HEK293 (cell line): ENCODE measurements at regions not wholly inside any gene's neighbourhood (a gene's known extent, or its start where the extent isn't known, plus 50 kb on each side); places are given as distances from the start of the nearest gene placed in this dataset.

Source experiments
- CTCF ChIA-PET: fragments of 350-600 bp; formaldehyde crosslinking; extraction: SDS; loops from one replicate; lab custom pipeline; 2021; ENCODE audit warnings: antibody characterized with exemption; lab: Yijun Ruan, JAX
- POLR2A ChIA-PET: fragments of 300-600 bp; formaldehyde crosslinking; extraction: SDS; loops from one replicate; lab custom pipeline; 2020; ENCODE audit warnings: antibody characterized with exemption, inconsistent platforms; lab: Yijun Ruan, JAX
- H3K27ac ChIP-seq: fragments of 200-500 bp; sonication (Bioruptor generic); 2 replicates; pipeline ENCODE4 v1.5.1; 2014; ENCODE audit warnings: low read depth, low read length, control low read depth, inconsistent platforms; ENCODE audit errors: extremely low read depth
- H3K36me3 ChIP-seq, 2 experiments: fragments of 200-500 bp in 1 of 2; sonication (Bioruptor generic) in 1 of 2; 1 replicate in 1 of 2; 2 replicates in 1 of 2; pipeline ENCODE4 v1.5.1; 2014 to 2017; ENCODE audit warnings: inconsistent platforms in 2 of 2, low read length in 2 of 2; ENCODE audit not compliant: control insufficient read depth in 2 of 2, insufficient read depth in 1 of 2
- H3K4me1 ChIP-seq: fragments of 200-500 bp; sonication (Bioruptor generic); 2 replicates; pipeline ENCODE4 v1.5.1; 2014; ENCODE audit warnings: mild to moderate bottlenecking, low read length, inconsistent platforms; ENCODE audit not compliant: control insufficient read depth, insufficient read depth
- H3K4me3 ChIP-seq: 2 replicates; pipeline ENCODE4 v1.5.1; 2011; ENCODE audit warnings: low read depth, mild to moderate bottlenecking, control low read depth, low read length, moderate library complexity
- H3K9me3 ChIP-seq: fragments of 200-500 bp; sonication (Bioruptor generic); 2 replicates; pipeline ENCODE4 v1.5.1; 2014; ENCODE audit warnings: low read depth, low read length, inconsistent platforms; ENCODE audit not compliant: control insufficient read depth, insufficient read depth
- GFI1B ChIP-seq: fragments of 450-650 bp; formaldehyde crosslinking; IDR thresholded peaks from 2 replicates; pipeline ENCODE4 v1.5.1; 2016; ENCODE audit warnings: missing biosample characterization, missing genetic modification characterization
- HOXC10 ChIP-seq: sonication (generic); formaldehyde crosslinking; IDR thresholded peaks from 2 replicates; pipeline ENCODE4 v1.8.1; 2023; ENCODE audit warnings: mild to moderate bottlenecking, missing genetic modification reagents
- SALL2 ChIP-seq: fragments of 450-650 bp; formaldehyde crosslinking; IDR thresholded peaks from 2 replicates; pipeline ENCODE4 v1.5.0; 2017; ENCODE audit warnings: missing biosample characterization, mild to moderate bottlenecking, missing genetic modification characterization, borderline replicate concordance
- ZNF2 ChIP-seq: fragments of 450-650 bp; formaldehyde crosslinking; IDR thresholded peaks from 2 replicates; pipeline ENCODE4 v1.5.1; 2016; ENCODE audit warnings: missing biosample characterization, missing genetic modification characterization
- ZNF211 ChIP-seq: fragments of 450-650 bp; formaldehyde crosslinking; IDR thresholded peaks from 2 replicates; pipeline ENCODE4 v1.5.1; 2016; ENCODE audit warnings: low read depth, missing biosample characterization, missing genetic modification characterization
- ZNF239 ChIP-seq: fragments of 450-650 bp; formaldehyde crosslinking; IDR thresholded peaks from 2 replicates; pipeline ENCODE4 v1.5.1; 2016; ENCODE audit warnings: missing biosample characterization, missing genetic modification characterization
- ZNF324 ChIP-seq: fragments of 450-650 bp; formaldehyde crosslinking; IDR thresholded peaks from 2 replicates; pipeline ENCODE4 v1.5.1; 2016; ENCODE audit warnings: missing biosample characterization, missing genetic modification characterization
- ZNF350 ChIP-seq: fragments of 450-650 bp; formaldehyde crosslinking; IDR thresholded peaks from 2 replicates; pipeline ENCODE4 v1.5.0; 2017; ENCODE audit warnings: missing biosample characterization, mild to moderate bottlenecking, missing genetic modification characterization
- ZNF514 ChIP-seq: fragments of 450-650 bp; formaldehyde crosslinking; IDR thresholded peaks from 2 replicates; pipeline ENCODE4 v1.5.1; 2016; ENCODE audit warnings: missing biosample characterization, missing genetic modification characterization
- ZNF549 ChIP-seq: fragments of 450-650 bp; IDR thresholded peaks from 2 replicates; pipeline ENCODE4 v1.5.1; 2018; ENCODE audit warnings: missing biosample characterization, missing genetic modification characterization, mild to moderate bottlenecking, inconsistent platforms, moderate library complexity
- ZNF561 ChIP-seq: fragments of 450-650 bp; IDR thresholded peaks from 2 replicates; pipeline ENCODE4 v1.5.1; 2018; ENCODE audit warnings: missing biosample characterization, missing genetic modification characterization, borderline replicate concordance
- ZNF585B ChIP-seq: fragments of 450-650 bp; formaldehyde crosslinking; IDR thresholded peaks from 2 replicates; pipeline ENCODE4 v1.5.1; 2016; ENCODE audit warnings: missing biosample characterization, missing genetic modification characterization
- ZNF623 ChIP-seq: fragments of 450-650 bp; formaldehyde crosslinking; IDR thresholded peaks from 2 replicates; pipeline ENCODE4 v1.5.1; 2016; ENCODE audit warnings: missing biosample characterization, missing genetic modification characterization
- ZNF626 ChIP-seq: fragments of 450-650 bp; sonication (Bioruptor Pico); formaldehyde crosslinking; IDR thresholded peaks from 2 replicates; pipeline ENCODE4 v1.5.1; 2018; ENCODE audit warnings: missing biosample characterization, missing genetic modification characterization, inconsistent platforms
- ZNF791 ChIP-seq: fragments of 450-650 bp; formaldehyde crosslinking; IDR thresholded peaks from 2 replicates; pipeline ENCODE4 v1.5.1; 2016; ENCODE audit warnings: missing biosample characterization, missing genetic modification characterization
- TF ChIP-seq, protein P1 (sequence below): fragments of 450-650 bp; formaldehyde crosslinking; IDR thresholded peaks from 2 replicates; pipeline ENCODE4 v1.5.1; 2016; ENCODE audit warnings: missing biosample characterization, missing genetic modification characterization
- TF ChIP-seq, protein P2 (sequence below): fragments of 450-650 bp; formaldehyde crosslinking; IDR thresholded peaks from 2 replicates; pipeline ENCODE4 v1.5.1; 2016; ENCODE audit warnings: missing biosample characterization, missing genetic modification characterization
- TF ChIP-seq, protein P3 (sequence below): fragments of 450-650 bp; formaldehyde crosslinking; IDR thresholded peaks from 2 replicates; pipeline ENCODE4 v1.5.1; 2017; ENCODE audit warnings: missing biosample characterization, missing genetic modification characterization
- TF ChIP-seq, protein P4 (sequence below): fragments of 450-650 bp; formaldehyde crosslinking; IDR thresholded peaks from 2 replicates; pipeline ENCODE4 v1.5.1; 2016; ENCODE audit warnings: missing biosample characterization, missing genetic modification characterization
- TF ChIP-seq, protein P5 (sequence below): fragments of 450-650 bp; formaldehyde crosslinking; IDR thresholded peaks from 2 replicates; pipeline ENCODE4 v1.5.1; 2016; ENCODE audit warnings: missing biosample characterization, missing genetic modification characterization
- TF ChIP-seq, protein P6 (sequence below): fragments of 450-650 bp; formaldehyde crosslinking; IDR thresholded peaks from 2 replicates; pipeline ENCODE4 v1.5.1; 2016; ENCODE audit warnings: missing biosample characterization, missing genetic modification characterization
- TF ChIP-seq, protein P7 (sequence below): fragments of 450-650 bp; formaldehyde crosslinking; IDR thresholded peaks from 2 replicates; pipeline ENCODE4 v1.5.1; 2016; ENCODE audit warnings: missing biosample characterization, missing genetic modification characterization

DNA sequence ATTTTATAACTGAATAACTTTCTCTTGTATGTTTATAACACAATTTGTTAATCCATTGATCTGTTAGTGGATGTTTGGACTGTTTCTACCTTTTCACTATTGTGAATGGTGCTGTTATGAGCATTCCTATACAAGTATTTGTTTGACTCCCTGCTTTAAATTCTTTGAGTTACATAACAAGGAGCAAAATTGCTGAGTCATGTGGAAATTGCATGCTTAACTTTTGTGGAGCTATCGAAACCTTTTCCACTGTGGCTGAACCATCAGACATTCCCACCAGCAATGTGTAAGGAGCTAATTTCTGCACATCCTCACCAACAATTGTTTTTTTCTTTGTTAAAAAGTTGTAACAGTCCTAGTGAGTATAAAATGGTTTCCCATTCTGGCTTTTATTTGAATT, 415.5 kb downstream of the CBLN2 start:
- no peaks in the 10 kb centered on the region for H3K9me3 ChIP-seq
- POLR2A ChIA-PET: no interaction called here
- TF ChIP-seq HOXC10 (CRISPR knock-in tag) (no peak), ZNF561 (no peak), ZNF623 (tag by site-specific recombination) (no peak), ZNF549 (tag by site-specific recombination) (no peak), ZNF2 (tag by site-specific recombination) (no peak), GFI1B (no peak)
- TF ChIP-seq, protein P1, sequence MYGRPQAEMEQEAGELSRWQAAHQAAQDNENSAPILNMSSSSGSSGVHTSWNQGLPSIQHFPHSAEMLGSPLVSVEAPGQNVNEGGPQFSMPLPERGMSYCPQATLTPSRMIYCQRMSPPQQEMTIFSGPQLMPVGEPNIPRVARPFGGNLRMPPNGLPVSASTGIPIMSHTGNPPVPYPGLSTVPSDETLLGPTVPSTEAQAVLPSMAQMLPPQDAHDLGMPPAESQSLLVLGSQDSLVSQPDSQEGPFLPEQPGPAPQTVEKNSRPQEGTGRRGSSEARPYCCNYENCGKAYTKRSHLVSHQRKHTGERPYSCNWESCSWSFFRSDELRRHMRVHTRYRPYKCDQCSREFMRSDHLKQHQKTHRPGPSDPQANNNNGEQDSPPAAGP (tag by site-specific recombination): no peak
- TF ChIP-seq, protein P2, sequence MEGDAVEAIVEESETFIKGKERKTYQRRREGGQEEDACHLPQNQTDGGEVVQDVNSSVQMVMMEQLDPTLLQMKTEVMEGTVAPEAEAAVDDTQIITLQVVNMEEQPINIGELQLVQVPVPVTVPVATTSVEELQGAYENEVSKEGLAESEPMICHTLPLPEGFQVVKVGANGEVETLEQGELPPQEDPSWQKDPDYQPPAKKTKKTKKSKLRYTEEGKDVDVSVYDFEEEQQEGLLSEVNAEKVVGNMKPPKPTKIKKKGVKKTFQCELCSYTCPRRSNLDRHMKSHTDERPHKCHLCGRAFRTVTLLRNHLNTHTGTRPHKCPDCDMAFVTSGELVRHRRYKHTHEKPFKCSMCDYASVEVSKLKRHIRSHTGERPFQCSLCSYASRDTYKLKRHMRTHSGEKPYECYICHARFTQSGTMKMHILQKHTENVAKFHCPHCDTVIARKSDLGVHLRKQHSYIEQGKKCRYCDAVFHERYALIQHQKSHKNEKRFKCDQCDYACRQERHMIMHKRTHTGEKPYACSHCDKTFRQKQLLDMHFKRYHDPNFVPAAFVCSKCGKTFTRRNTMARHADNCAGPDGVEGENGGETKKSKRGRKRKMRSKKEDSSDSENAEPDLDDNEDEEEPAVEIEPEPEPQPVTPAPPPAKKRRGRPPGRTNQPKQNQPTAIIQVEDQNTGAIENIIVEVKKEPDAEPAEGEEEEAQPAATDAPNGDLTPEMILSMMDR: no peak
- TF ChIP-seq, protein P3, sequence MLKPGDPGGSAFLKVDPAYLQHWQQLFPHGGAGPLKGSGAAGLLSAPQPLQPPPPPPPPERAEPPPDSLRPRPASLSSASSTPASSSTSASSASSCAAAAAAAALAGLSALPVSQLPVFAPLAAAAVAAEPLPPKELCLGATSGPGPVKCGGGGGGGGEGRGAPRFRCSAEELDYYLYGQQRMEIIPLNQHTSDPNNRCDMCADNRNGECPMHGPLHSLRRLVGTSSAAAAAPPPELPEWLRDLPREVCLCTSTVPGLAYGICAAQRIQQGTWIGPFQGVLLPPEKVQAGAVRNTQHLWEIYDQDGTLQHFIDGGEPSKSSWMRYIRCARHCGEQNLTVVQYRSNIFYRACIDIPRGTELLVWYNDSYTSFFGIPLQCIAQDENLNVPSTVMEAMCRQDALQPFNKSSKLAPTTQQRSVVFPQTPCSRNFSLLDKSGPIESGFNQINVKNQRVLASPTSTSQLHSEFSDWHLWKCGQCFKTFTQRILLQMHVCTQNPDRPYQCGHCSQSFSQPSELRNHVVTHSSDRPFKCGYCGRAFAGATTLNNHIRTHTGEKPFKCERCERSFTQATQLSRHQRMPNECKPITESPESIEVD (tag by site-specific recombination): no peak
- TF ChIP-seq, all 188 proteins: peak for 0
- CTCF ChIA-PET: no interaction called here
- no peaks in the 10 kb centered on the region for H3K36me3 ChIP-seq
- H3K4me1 ChIP-seq: no peaks in the 10 kb centered on the region
- H3K27ac ChIP-seq: no peak overlapping the region
- no peak overlapping the region for H3K4me3 ChIP-seq

DNA sequence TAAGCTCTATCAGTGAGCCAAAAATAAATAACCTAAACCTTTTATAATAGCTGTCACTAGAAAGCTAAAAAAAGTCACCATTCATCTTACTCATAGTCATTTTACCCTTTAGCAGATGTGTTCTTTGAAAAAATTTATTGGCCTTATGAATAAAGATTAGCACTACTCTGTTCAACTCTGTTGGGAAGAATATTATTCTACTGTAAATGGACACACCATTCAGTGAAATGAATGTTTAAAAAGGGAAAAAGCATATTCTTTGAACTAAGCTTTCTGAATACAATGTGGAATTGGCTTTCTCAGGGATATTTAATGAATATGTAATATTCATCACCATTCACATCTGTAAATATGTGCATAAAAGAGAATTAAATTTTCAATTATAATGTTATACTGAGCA, 422.0 kb downstream of the CBLN2 start:
- Histone ChIP-seq H3K27ac (no peak overlapping the region), H3K9me3 (no peaks in the 10 kb centered on the region), H3K4me3 (no peak overlapping the region), H3K36me3 (no peaks in the 10 kb centered on the region), H3K4me1 (no peaks in the 10 kb centered on the region)
- CTCF ChIA-PET: no interaction called here
- POLR2A ChIA-PET: no interaction called here
- TF ChIP-seq, protein P4, sequence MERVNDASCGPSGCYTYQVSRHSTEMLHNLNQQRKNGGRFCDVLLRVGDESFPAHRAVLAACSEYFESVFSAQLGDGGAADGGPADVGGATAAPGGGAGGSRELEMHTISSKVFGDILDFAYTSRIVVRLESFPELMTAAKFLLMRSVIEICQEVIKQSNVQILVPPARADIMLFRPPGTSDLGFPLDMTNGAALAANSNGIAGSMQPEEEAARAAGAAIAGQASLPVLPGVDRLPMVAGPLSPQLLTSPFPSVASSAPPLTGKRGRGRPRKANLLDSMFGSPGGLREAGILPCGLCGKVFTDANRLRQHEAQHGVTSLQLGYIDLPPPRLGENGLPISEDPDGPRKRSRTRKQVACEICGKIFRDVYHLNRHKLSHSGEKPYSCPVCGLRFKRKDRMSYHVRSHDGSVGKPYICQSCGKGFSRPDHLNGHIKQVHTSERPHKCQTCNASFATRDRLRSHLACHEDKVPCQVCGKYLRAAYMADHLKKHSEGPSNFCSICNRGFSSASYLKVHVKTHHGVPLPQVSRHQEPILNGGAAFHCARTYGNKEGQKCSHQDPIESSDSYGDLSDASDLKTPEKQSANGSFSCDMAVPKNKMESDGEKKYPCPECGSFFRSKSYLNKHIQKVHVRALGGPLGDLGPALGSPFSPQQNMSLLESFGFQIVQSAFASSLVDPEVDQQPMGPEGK (tag by site-specific recombination): no peak
- TF ChIP-seq ZNF791 (tag by site-specific recombination) (no peak), ZNF514 (no peak), ZNF350 (tag by site-specific recombination) (no peak), ZNF239 (tag by site-specific recombination) (no peak), GFI1B (no peak), ZNF211 (tag by site-specific recombination) (no peak), SALL2 (no peak), ZNF585B (no peak), ZNF626 (no peak), ZNF324 (tag by site-specific recombination) (no peak)
- TF ChIP-seq, protein P5, sequence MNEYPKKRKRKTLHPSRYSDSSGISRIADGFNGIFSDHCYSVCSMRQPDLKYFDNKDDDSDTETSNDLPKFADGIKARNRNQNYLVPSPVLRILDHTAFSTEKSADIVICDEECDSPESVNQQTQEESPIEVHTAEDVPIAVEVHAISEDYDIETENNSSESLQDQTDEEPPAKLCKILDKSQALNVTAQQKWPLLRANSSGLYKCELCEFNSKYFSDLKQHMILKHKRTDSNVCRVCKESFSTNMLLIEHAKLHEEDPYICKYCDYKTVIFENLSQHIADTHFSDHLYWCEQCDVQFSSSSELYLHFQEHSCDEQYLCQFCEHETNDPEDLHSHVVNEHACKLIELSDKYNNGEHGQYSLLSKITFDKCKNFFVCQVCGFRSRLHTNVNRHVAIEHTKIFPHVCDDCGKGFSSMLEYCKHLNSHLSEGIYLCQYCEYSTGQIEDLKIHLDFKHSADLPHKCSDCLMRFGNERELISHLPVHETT (tag by site-specific recombination): no peak
- TF ChIP-seq, protein P2: no peak
- TF ChIP-seq, protein P6, sequence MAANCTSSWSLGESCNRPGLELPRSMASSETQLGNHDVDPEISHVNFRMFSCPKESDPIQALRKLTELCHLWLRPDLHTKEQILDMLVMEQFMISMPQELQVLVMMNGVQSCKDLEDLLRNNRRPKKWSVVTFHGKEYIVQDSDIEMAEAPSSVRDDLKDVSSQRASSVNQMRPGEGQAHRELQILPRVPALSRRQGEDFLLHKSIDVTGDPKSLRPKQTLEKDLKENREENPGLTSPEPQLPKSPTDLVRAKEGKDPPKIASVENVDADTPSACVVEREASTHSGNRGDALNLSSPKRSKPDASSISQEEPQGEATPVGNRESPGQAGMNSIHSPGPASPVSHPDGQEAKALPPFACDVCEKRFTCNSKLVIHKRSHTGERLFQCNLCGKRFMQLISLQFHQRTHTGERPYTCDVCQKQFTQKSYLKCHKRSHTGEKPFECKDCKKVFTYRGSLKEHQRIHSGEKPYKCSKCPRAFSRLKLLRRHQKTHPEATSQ (tag by site-specific recombination): no peak
- TF ChIP-seq, protein P7, sequence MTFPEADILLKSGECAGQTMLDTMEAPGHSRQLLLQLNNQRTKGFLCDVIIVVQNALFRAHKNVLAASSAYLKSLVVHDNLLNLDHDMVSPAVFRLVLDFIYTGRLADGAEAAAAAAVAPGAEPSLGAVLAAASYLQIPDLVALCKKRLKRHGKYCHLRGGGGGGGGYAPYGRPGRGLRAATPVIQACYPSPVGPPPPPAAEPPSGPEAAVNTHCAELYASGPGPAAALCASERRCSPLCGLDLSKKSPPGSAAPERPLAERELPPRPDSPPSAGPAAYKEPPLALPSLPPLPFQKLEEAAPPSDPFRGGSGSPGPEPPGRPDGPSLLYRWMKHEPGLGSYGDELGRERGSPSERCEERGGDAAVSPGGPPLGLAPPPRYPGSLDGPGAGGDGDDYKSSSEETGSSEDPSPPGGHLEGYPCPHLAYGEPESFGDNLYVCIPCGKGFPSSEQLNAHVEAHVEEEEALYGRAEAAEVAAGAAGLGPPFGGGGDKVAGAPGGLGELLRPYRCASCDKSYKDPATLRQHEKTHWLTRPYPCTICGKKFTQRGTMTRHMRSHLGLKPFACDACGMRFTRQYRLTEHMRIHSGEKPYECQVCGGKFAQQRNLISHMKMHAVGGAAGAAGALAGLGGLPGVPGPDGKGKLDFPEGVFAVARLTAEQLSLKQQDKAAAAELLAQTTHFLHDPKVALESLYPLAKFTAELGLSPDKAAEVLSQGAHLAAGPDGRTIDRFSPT (tag by site-specific recombination): no peak
